ENCODE measurements at regions not wholly inside any gene's neighbourhood (a gene's known extent, or its start where the extent isn't known, plus 50 kb on each side); places are given as distances from the start of the nearest gene placed in this dataset.

DNA sequence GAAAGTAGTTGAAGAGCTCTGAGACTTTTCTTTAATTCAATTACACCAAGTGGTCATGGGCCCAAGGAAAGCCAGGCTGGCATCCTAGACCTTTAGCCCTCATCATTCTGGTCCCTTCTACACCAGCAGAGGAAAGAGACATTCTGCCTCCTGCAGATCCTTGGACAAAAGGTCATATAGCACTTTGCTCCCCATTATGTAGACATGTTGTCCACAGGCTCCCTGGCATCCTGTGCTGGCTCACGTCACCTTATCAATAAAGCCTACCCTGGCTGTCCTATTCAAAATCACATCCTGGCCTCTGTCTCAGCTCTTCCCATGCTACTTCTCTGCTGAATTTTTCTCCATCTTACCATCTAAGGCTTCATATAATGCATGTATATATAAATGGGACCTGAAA lies 61.6 kb upstream of the MAF start:
- POLR2A ChIA-PET = no interaction called here
- Histone ChIP-seq H3K36me3 (ENCODE audit: control insufficient read depth, insufficient read depth, low read length) (no peaks in the 10 kb centered on the region), H3K4me3 (ENCODE audit: low read depth, low read length) (no peak overlapping the region), H3K27me3 (ENCODE audit: control insufficient read depth, insufficient read depth, low read length) (no peaks in the 10 kb centered on the region)
- CTCF ChIA-PET = no interaction called here
- no peak for TF ChIP-seq CTCF (IDR thresholded peaks at IDR 0.05; ENCODE audit: insufficient read depth, low read depth, low read length)
- DNase-seq (ENCODE audit: low read depth) = no peak

GRCh38 chr16:79661578-79661977 lies 61.0 kb upstream of the MAF start:
- Histone ChIP-seq H3K36me3 (ENCODE audit: control insufficient read depth, insufficient read depth, low read length) (no peaks in the 10 kb centered on the region), H3K4me3 (ENCODE audit: low read depth, low read length) (no peak overlapping the region), H3K27me3 (ENCODE audit: control insufficient read depth, insufficient read depth, low read length) (no peaks in the 10 kb centered on the region)
- TF ChIP-seq CTCF (IDR thresholded peaks at IDR 0.05; ENCODE audit: insufficient read depth, low read depth, low read length) = no peak
- CTCF ChIA-PET = no interaction called here
- POLR2A ChIA-PET = no interaction called here
- no peak for DNase-seq (ENCODE audit: low read depth)

- no peak for TF ChIP-seq CTCF (IDR thresholded peaks at IDR 0.05; ENCODE audit: insufficient read depth, low read depth, low read length)
- Histone ChIP-seq H3K27me3 (ENCODE audit: control insufficient read depth, insufficient read depth, low read length) (no peaks in the 10 kb centered on the region), H3K36me3 (ENCODE audit: control insufficient read depth, insufficient read depth, low read length) (no peaks in the 10 kb centered on the region), H3K4me3 (ENCODE audit: low read depth, low read length) (no peak overlapping the region)
- CTCF ChIA-PET = no interaction called here
- POLR2A ChIA-PET = no interaction called here
- DNase-seq (ENCODE audit: low read depth) = no peak
Measured at GRCh38 chr16:79659344-79659743, 58.8 kb upstream of the MAF start.

DNA sequence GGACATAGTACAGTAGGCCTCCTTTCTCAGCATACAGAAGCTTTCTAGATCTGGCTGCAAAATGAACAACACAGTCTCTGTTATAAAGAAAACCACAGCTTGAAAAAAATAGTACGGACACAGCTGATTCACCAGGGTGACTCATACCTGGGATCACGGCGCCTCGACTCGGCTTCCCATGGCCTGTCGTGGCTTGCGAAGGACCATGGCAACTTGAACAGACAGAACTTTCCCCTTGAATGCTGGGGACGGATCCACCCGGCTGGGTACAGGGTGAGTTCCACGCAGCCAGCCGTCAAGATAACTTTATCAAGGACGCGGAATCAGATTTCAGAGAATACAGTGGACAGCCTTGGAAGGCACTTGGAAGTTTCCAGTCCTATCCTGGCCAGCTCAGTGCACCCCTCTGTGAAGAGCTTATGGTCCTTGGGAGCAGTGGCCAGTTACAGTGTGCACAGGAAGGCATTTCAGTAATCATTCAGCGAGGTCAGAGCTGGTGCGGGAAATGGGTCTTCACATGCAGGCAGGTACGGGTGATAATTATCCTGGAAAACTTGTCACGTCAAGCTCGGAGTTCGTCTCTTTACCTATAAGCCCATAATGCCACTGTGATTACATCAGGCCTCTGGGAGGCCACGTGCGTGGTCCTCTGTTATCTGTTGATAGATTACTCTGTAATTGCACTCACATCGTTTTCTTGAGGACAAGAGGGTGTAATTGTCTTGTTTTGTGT lies 57.9 kb upstream of the MAF start:
- Histone ChIP-seq H3K36me3 (ENCODE audit: control insufficient read depth, insufficient read depth, low read length) (no peaks in the 10 kb centered on the region), H3K27me3 (ENCODE audit: control insufficient read depth, insufficient read depth, low read length) (no peaks in the 10 kb centered on the region), H3K4me3 (ENCODE audit: low read depth, low read length) (no peak overlapping the region)
- no peak for DNase-seq (ENCODE audit: low read depth)
- no peak for TF ChIP-seq CTCF (IDR thresholded peaks at IDR 0.05; ENCODE audit: insufficient read depth, low read depth, low read length)
- ChIA-PET POLR2A (no interaction called here), CTCF (interaction anchor here (0.5 kb wide), 1 partner anchor 108 kb away, joined by 4 read pairs; no protein-coding TSS in a partner anchor)

- Histone ChIP-seq H3K36me3 (ENCODE audit: control insufficient read depth, insufficient read depth, low read length) (no peaks in the 10 kb centered on the region), H3K27me3 (ENCODE audit: control insufficient read depth, insufficient read depth, low read length) (no peaks in the 10 kb centered on the region), H3K4me3 (ENCODE audit: low read depth, low read length) (no peak overlapping the region)
- no peak for DNase-seq (ENCODE audit: low read depth)
- ChIA-PET CTCF (no interaction called here), POLR2A (no interaction called here)
- no peak for TF ChIP-seq CTCF (IDR thresholded peaks at IDR 0.05; ENCODE audit: insufficient read depth, low read depth, low read length)
Measured at GRCh38 chr16:79656553-79657115, 56.1 kb upstream of the MAF start.

All from BJ (cell line).